Astrocyte of the spinal cord (primary cell): ENCODE measurements at regions not wholly inside any gene's neighbourhood (a gene's known extent, or its start where the extent isn't known, plus 50 kb on each side); places are given as distances from the start of the nearest gene placed in this dataset.

Experiments used
- DNase-seq: peaks from one replicate; pipeline ENCODE4 v3.0.0; 2011; ENCODE audit warnings: low read depth, low spot score
- H3K4me3 ChIP-seq: 2 replicates; pipeline ENCODE4 v1.5.1; 2011; ENCODE audit warnings: low read depth, mild to moderate bottlenecking, low read length, moderate library complexity
- CTCF ChIP-seq: IDR thresholded peaks from 2 replicates; pipeline ENCODE4 v1.5.1; 2012; ENCODE audit warnings: low read depth, mild to moderate bottlenecking, low read length, inconsistent platforms
- in situ Hi-C: cut with HindIII; loops from 2 replicates; pipeline ENCODE4 v1.10.0; 2017; ENCODE audit warnings: low sequenced_read_pairs

GRCh38 chr6:78390066-78390465, 477.3 kb upstream of the IRAK1BP1 start:
- in situ Hi-C loops, result no loop called here
- DNase-seq, result no peak
- H3K4me3 ChIP-seq, result no peak overlapping the region
- TF ChIP-seq CTCF, result no peak

- in situ Hi-C loops, result no loop called here
- no peak for TF ChIP-seq CTCF
- no peak overlapping the region for H3K4me3 ChIP-seq
- no peak for DNase-seq
Observed at GRCh38 chr6:78397499-78397898, 469.9 kb upstream of the IRAK1BP1 start.

GRCh38 chr6:78398292-78398691, 469.1 kb upstream of the IRAK1BP1 start:
- no peak for TF ChIP-seq CTCF
- H3K4me3 ChIP-seq, result no peak overlapping the region
- DNase-seq, result no peak
- in situ Hi-C loops, result no loop called here

- no peak for TF ChIP-seq CTCF
- no peak overlapping the region for H3K4me3 ChIP-seq
- in situ Hi-C loops, result no loop called here
Observed at GRCh38 chr6:78400076-78400475, 467.3 kb upstream of the IRAK1BP1 start.

GRCh38 chr6:78427386-78427785, 440.0 kb upstream of the IRAK1BP1 start:
- no peak overlapping the region for H3K4me3 ChIP-seq
- no peak for TF ChIP-seq CTCF
- in situ Hi-C loops, result no loop called here
- no peak for DNase-seq

More at GRCh38 chr6:78400076-78400475, 467.3 kb upstream of the IRAK1BP1 start:
- no peak for DNase-seq

- no peak for DNase-seq
- TF ChIP-seq CTCF, result no peak
- in situ Hi-C loops, result no loop called here
- no peak overlapping the region for H3K4me3 ChIP-seq
Observed at GRCh38 chr6:78430521-78430920, 436.8 kb upstream of the IRAK1BP1 start.

GRCh38 chr6:78435671-78436070, 431.7 kb upstream of the IRAK1BP1 start:
- in situ Hi-C loops, result no loop called here
- TF ChIP-seq CTCF, result no peak
- H3K4me3 ChIP-seq, result no peak overlapping the region
- no peak for DNase-seq
